ENCODE measurements at regions not wholly inside any gene's neighbourhood (a gene's known extent, or its start where the extent isn't known, plus 50 kb on each side); places are given as distances from the start of the nearest gene placed in this dataset.

DNA sequence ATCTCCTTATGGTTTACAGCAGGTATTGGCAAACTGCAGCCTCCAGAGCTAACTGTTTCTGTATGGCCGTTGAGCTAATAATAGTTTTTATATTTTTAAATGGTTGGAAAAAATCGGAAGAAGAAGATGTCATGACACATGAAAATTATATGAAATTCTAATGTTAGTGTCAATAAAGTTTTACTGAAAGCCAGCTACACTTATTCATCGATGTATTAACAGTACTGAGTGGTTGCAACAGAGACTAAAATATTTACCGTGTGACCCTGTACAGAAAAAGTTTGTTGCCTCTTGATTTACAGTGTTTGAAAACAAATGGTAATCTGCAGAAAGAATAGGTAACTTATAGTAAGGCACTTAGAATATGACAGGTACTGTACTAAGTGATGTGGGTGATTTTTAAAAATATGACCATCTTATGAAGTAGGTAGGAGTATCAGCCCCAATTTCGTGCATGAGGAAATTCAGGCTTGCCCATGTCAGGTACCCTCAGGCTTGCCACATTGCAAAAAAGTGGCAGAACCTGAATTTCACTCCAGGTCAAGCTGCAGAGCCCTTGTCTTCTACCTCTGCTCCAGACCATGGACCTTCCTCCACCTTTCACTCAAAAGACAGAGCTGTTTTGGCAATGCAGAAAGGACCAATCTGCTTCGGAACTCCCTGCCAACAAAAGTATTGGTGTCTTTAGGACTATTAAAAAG, 311.9 kb upstream of the RUNX1 start:
- no peak overlapping the region for H3K4me3 ChIP-seq (ENCODE audit: low read depth, low read length)
- TF ChIP-seq, protein P1, sequence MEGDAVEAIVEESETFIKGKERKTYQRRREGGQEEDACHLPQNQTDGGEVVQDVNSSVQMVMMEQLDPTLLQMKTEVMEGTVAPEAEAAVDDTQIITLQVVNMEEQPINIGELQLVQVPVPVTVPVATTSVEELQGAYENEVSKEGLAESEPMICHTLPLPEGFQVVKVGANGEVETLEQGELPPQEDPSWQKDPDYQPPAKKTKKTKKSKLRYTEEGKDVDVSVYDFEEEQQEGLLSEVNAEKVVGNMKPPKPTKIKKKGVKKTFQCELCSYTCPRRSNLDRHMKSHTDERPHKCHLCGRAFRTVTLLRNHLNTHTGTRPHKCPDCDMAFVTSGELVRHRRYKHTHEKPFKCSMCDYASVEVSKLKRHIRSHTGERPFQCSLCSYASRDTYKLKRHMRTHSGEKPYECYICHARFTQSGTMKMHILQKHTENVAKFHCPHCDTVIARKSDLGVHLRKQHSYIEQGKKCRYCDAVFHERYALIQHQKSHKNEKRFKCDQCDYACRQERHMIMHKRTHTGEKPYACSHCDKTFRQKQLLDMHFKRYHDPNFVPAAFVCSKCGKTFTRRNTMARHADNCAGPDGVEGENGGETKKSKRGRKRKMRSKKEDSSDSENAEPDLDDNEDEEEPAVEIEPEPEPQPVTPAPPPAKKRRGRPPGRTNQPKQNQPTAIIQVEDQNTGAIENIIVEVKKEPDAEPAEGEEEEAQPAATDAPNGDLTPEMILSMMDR (IDR thresholded peaks at IDR 0.05; ENCODE audit: control insufficient read depth, extremely low read depth, insufficient read depth): no peak
- DNase-seq (ENCODE audit: low read depth): no peak

DNA sequence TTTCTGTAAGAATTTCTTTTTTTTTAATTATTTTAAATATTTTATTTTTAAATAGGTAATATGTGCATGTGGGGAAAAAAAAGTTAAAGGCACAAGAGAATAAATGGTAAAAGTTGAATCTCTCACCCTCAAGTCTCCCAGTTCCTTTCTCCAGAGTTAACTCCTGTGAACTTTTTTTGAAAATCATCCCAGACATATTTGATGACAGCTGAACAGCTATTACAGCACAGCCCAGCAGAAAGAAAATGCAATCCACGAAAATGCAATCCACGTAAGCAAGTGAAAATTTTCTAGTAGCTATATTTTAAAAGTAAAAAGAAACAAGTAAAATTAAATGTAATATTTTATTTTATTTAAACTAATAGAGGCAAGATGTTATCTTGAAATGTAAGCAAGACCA, 310.0 kb upstream of the RUNX1 start:
- TF ChIP-seq, protein P1 (IDR thresholded peaks at IDR 0.05; ENCODE audit: control insufficient read depth, extremely low read depth, insufficient read depth): no peak
- H3K4me3 ChIP-seq (ENCODE audit: low read depth, low read length): no peak overlapping the region
- DNase-seq (ENCODE audit: low read depth): no peak

DNA sequence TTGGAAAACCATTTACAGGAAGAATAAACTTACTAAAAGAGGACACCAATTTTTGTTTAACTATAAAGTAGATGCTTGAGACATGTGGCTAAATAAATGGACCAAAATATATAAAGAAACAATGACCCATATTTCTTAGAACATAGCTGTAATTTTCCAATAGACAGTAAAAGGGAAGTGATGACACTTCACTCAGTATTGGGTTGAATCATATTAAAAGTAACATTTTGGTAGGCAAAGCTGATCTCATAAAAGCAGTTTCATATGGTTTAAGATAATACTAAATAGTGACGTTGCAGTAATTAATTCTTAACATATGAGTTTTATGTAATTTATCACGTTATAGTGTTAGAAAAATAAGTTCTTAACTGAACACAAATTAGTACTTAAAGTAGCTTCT, 308.9 kb upstream of the RUNX1 start:
- no peak for DNase-seq (ENCODE audit: low read depth)
- TF ChIP-seq, protein P1 (IDR thresholded peaks at IDR 0.05; ENCODE audit: control insufficient read depth, extremely low read depth, insufficient read depth): no peak
- H3K4me3 ChIP-seq (ENCODE audit: low read depth, low read length): no peak overlapping the region

DNA sequence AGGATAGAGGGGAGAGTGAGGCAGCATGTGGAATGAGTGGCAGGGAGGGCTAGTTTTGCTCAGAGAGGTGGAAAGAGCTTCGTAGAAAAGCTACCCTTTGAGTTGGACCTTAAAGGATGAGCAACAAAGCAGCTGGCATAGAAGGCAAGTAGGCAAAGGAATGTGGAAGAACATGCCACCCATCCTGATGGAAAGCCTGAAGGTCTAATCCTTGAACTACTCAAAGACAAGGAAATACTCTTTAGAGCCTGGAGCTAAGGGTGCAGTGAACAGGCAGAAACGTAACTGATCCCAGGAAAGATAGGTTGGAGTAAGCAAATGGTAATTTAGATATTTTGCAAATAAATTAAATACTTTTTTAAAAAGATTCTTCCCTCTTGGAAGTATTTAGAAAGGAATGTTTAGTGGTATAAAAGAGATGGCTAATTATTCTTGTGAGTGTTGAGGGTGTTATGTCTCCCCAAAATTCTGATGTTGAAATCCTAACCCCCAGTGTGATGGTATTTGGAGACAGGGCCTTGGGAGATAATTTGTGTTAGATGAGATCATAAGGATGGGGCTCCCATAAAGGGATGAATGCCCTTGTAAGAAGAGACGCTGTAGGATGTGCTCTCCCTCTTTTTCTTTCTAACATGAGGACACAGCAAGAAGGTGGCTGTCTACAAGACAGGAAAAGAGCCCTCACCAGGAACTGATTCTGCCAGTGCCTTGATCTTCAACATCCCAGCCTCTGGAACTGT, 308.1 kb upstream of the RUNX1 start:
- TF ChIP-seq, protein P1 (IDR thresholded peaks at IDR 0.05; ENCODE audit: control insufficient read depth, extremely low read depth, insufficient read depth): no peak
- H3K4me3 ChIP-seq (ENCODE audit: low read depth, low read length): no peak overlapping the region
- no peak for DNase-seq (ENCODE audit: low read depth)

DNA sequence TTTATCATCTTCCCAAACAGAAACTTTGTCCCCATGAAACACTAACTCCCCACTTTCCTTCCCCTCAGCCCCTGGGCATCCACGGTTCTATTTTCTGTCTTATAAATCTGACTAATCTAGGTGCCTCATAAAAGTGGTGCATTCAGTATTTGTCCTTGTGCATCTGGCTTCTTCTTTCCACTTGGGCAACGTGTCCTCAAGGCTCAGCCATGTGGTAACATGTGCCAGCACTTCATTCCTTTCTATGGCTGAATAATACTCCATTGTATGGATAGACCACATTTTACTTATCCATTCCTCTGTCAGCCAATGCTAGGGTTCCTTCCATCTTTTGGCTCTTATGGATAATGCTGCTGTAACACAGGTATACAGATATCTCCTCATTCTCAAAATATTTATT, 305.0 kb upstream of the RUNX1 start:
- H3K4me3 ChIP-seq (ENCODE audit: low read depth, low read length): no peak overlapping the region
- DNase-seq (ENCODE audit: low read depth): no peak
- TF ChIP-seq, protein P1 (IDR thresholded peaks at IDR 0.05; ENCODE audit: control insufficient read depth, extremely low read depth, insufficient read depth): no peak

DNA sequence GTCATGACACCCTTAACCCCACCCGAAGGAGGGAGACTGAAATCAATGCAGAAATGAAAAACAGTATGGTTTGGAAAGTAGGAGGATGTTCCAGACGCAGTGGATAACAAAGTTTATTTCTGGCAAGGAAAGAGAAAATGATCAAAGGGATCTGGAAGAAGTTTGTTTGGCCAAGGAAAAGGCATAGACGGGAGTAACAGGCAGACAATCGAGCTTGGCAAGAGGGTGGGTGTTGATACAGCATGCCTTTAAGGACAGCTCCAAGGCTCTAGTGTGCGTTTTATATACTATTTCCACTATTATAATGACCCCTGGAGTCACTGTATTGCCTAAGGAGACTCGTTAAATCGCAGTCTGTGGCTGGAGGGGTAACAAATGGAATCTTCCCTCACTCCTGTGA, 303.7 kb upstream of the RUNX1 start:
- TF ChIP-seq, protein P1 (IDR thresholded peaks at IDR 0.05; ENCODE audit: control insufficient read depth, extremely low read depth, insufficient read depth): no peak
- H3K4me3 ChIP-seq (ENCODE audit: low read depth, low read length): no peak overlapping the region
- DNase-seq (ENCODE audit: low read depth): no peak
